GM23248 (cell line): ENCODE measurements at regions not wholly inside any gene's neighbourhood (a gene's known extent, or its start where the extent isn't known, plus 50 kb on each side); places are given as distances from the start of the nearest gene placed in this dataset.

Experiments
- DNase-seq: peaks from one replicate; pipeline ENCODE4 v3.0.0-alpha.2; 2015
- H2AFZ ChIP-seq: fragments of 200-600 bp; sonication (generic); 2 replicates; pipeline ENCODE4 v1.6.1; 2016; ENCODE audit warnings: antibody characterized with exemption
- H3F3A ChIP-seq: fragments of 200-600 bp; sonication (generic); 2 replicates; pipeline ENCODE4 v1.6.1; 2016; ENCODE audit warnings: mild to moderate bottlenecking, antibody characterized with exemption, mixed run types; ENCODE audit not compliant: insufficient read depth
- H3K27ac ChIP-seq: fragments of 200-600 bp; sonication (generic); 2 replicates; pipeline ENCODE4 v1.5.1; 2016; ENCODE audit warnings: mild to moderate bottlenecking
- H3K27me3 ChIP-seq: fragments of 200-600 bp; sonication (generic); replicated peaks from 2 replicates; pipeline ENCODE4 v1.6.1; 2016; ENCODE audit warnings: mild to moderate bottlenecking; ENCODE audit not compliant: insufficient read depth
- H3K36me3 ChIP-seq: fragments of 200-600 bp; sonication (generic); 2 replicates; pipeline ENCODE4 v1.6.1; 2016; ENCODE audit warnings: low read depth, mild to moderate bottlenecking
- H3K4me1 ChIP-seq: fragments of 200-600 bp; sonication (generic); 2 replicates; pipeline ENCODE4 v1.6.1; 2016; ENCODE audit warnings: mild to moderate bottlenecking; ENCODE audit not compliant: insufficient read depth
- H3K4me2 ChIP-seq: fragments of 200-600 bp; sonication (generic); one replicate; pipeline ENCODE4 v1.6.1; 2016; ENCODE audit warnings: mild to moderate bottlenecking; ENCODE audit not compliant: unreplicated experiment
- H3K4me3 ChIP-seq: fragments of 200-600 bp; sonication (generic); 2 replicates; pipeline ENCODE4 v1.5.1; 2016; ENCODE audit warnings: mild to moderate bottlenecking
- H3K79me2 ChIP-seq: fragments of 200-600 bp; sonication (generic); 2 replicates; pipeline ENCODE4 v1.6.1; 2016; ENCODE audit warnings: mild to moderate bottlenecking; ENCODE audit not compliant: insufficient read depth
- H3K9ac ChIP-seq: fragments of 200-600 bp; sonication (generic); 2 replicates; pipeline ENCODE4 v1.6.1; 2016; ENCODE audit warnings: mild to moderate bottlenecking
- H3K9me2 ChIP-seq: fragments of 200-600 bp; sonication (generic); 2 replicates; pipeline ENCODE4 v1.6.1; 2016; ENCODE audit warnings: mixed run types, mild to moderate bottlenecking, moderate library complexity; ENCODE audit not compliant: insufficient read depth
- H3K9me3 ChIP-seq: fragments of 200-600 bp; sonication (generic); one replicate; pipeline ENCODE4 v1.6.1; 2017; ENCODE audit warnings: low read depth
- H4K20me1 ChIP-seq: fragments of 200-600 bp; sonication (generic); 2 replicates; pipeline ENCODE4 v1.6.0; 2016; ENCODE audit not compliant: insufficient read depth
- EZH2 ChIP-seq: fragments of 200-600 bp; sonication (generic); IDR thresholded peaks from 2 replicates; pipeline ENCODE4 v1.6.1; 2018; ENCODE audit warnings: antibody characterized with exemption, mild to moderate bottlenecking; ENCODE audit not compliant: insufficient read depth, poor library complexity, severe bottlenecking
- EZH2phosphoT487 ChIP-seq: fragments of 200-600 bp; sonication (generic); IDR thresholded peaks from 2 replicates; pipeline ENCODE4 v1.6.1; 2018; ENCODE audit warnings: antibody characterized with exemption, moderate library complexity, mild to moderate bottlenecking, low read depth; ENCODE audit not compliant: insufficient read depth
- WGBS, 2 experiments: methylation state at CpG; one replicate each; pipeline ENCODE4 v1.1.6; 2015 to 2017; ENCODE audit warnings: low lambda C conversion rate in 2 of 2, low coverage in 1 of 2; ENCODE audit errors: missing lambda C conversion rate in 2 of 2; 5-methylcytosine and 5-hydroxymethylcytosine counted together
- in situ Hi-C: fragments of 300-500 bp; cut with MboI; formaldehyde crosslinking; loops from 2 replicates; pipeline ENCODE4 v1.15.0; 2020

DNA sequence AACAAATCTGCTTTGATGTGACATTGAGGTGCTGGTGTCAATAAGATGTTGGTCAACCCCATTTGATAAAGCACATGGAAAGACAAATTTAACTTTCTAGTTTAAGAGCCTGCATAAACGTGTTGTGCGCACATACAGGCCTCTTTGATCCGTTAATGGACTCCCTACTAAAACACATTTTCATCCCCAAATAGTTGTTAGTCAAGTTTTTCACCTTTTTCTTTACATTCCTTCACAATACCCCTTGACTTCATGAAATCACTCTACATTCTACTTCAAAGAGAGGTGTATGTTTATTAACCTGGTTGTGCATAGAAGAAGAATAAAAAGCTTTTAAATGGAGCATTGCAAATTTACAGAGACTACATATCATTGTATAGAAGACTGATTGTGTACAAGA, 180.3 kb downstream of the HDGFL1 start:
- Histone ChIP-seq H3K36me3 (no peaks in the 10 kb centered on the region), H3K4me2 (no peak overlapping the region), H3K9ac (no peak overlapping the region), H2AFZ (no peak overlapping the region), H4K20me1 (no peaks in the 10 kb centered on the region), H3K9me3 (no peaks in the 10 kb centered on the region), H3K27ac (no peak overlapping the region), H3K4me3 (no peak overlapping the region), H3K27me3 (no peaks in the 10 kb centered on the region), H3K4me1 (no peaks in the 10 kb centered on the region), H3K79me2 (no peaks in the 10 kb centered on the region), H3F3A (no peaks in the 10 kb centered on the region), H3K9me2 (no peaks in the 10 kb centered on the region)
- 58 to 64% methylated on average over 3 of the region's 3 CpGs for WGBS, 2 experiments
- TF ChIP-seq EZH2: no peak
- no peak for DNase-seq
- in situ Hi-C loops: no loop called here

DNA sequence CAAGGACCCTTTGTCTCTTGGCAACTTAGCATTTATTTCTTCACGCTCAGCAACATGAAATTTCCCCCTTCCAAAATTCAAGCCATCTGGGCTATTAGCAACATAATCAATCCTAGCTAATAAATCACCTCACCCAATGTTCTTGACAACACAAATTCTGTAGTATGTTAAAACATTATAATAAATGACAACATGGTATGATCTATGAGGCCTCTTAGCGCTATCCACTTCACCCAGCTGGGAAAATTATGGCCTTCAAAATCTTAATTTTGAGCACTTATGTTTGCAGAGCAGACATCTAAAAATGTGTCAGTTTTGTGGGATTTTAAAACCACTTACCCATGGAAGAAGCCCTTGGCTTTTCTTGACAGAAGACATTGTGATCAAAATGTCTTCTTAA, 181.9 kb downstream of the HDGFL1 start:
- Histone ChIP-seq H3K9ac (no peak overlapping the region), H2AFZ (no peak overlapping the region), H3K4me1 (peaks cover 2% of the 10 kb centered on the region; the same call in 1 of the 2 replicates), H3K4me3 (no peak overlapping the region), H3F3A (no peaks in the 10 kb centered on the region), H3K79me2 (no peaks in the 10 kb centered on the region), H3K4me2 (no peak overlapping the region), H3K27ac (no peak overlapping the region), H3K36me3 (no peaks in the 10 kb centered on the region), H3K27me3 (no peaks in the 10 kb centered on the region), H4K20me1 (no peaks in the 10 kb centered on the region), H3K9me2 (no peaks in the 10 kb centered on the region), H3K9me3 (no peaks in the 10 kb centered on the region)
- in situ Hi-C loops: no loop called here
- 50 to 74% methylated on average over 2 of the region's 2 CpGs for WGBS, 2 experiments
- no peak for TF ChIP-seq EZH2
- no peak for TF ChIP-seq EZH2phosphoT487
- DNase-seq: no peak

DNA sequence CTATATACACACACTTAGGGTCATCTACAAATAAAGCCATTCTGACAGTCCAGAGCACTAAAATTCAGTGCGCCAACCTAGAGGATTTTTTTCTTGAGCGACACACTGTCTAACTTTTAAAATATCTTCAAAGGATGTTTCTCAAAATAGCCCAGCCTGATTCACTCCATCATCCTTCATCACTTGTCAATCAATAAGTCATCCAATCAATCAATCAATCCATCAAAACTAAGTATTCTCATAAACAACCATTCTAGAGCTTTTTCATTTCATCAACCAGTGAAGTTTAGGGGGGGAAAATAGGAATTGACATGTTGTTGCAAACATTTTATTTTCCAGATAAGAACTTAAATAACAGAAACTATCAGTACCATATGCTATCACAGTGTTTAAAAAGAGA, 183.2 kb downstream of the HDGFL1 start:
- no peak overlapping the region for H3K4me2 ChIP-seq
- no peaks in the 10 kb centered on the region for H3K27me3 ChIP-seq
- TF ChIP-seq EZH2 (no peak), EZH2phosphoT487 (no peak)
- DNase-seq: no peak
- no peaks in the 10 kb centered on the region for H3F3A ChIP-seq
- no peaks in the 10 kb centered on the region for H3K9me2 ChIP-seq
- no peak overlapping the region for H3K4me3 ChIP-seq
- no peaks in the 10 kb centered on the region for H3K79me2 ChIP-seq
- H3K4me1 ChIP-seq: peaks cover 4% of the 10 kb centered on the region; the same call in 1 of the 2 replicates
- in situ Hi-C loops: no loop called here
- 74 to 75% methylated on average over 2 of the region's 2 CpGs for WGBS, 2 experiments
- H3K36me3 ChIP-seq: no peaks in the 10 kb centered on the region
- no peaks in the 10 kb centered on the region for H3K9me3 ChIP-seq
- H4K20me1 ChIP-seq: no peaks in the 10 kb centered on the region
- H3K9ac ChIP-seq: no peak overlapping the region
- H2AFZ ChIP-seq: no peak overlapping the region
- no peak overlapping the region for H3K27ac ChIP-seq

DNA sequence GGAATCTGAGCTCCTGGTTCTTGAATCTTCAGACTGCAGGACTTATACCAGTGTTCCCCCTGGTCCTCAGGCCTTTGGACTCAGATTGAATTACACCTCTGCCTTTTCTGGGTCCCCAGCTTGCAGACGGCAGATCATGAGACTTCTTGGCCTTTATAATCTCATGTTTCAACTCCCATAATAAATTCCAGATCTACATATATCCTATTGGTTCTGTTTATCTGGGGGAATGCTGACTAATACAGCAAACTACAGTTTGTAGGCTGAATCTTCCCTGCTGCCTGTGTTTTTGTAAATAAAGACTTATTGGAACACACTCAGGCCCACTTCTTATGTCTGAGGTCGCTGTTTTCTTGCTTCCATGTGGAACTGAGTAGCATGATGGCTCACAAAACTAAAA, 184.7 kb downstream of the HDGFL1 start:
- Histone ChIP-seq H3K4me3 (no peak overlapping the region), H3F3A (no peaks in the 10 kb centered on the region), H3K36me3 (no peaks in the 10 kb centered on the region), H4K20me1 (no peaks in the 10 kb centered on the region), H2AFZ (no peak overlapping the region), H3K4me2 (no peak overlapping the region), H3K9me2 (no peaks in the 10 kb centered on the region), H3K79me2 (no peaks in the 10 kb centered on the region), H3K4me1 (peaks cover 4% of the 10 kb centered on the region; the same call in 1 of the 2 replicates), H3K27ac (no peak overlapping the region), H3K27me3 (no peaks in the 10 kb centered on the region), H3K9ac (no peak overlapping the region), H3K9me3 (no peaks in the 10 kb centered on the region)
- WGBS, 2 experiments: 0% methylated on average over 2 of the region's 2 CpGs
- DNase-seq: no peak
- TF ChIP-seq EZH2phosphoT487 (no peak), EZH2 (no peak)
- in situ Hi-C loops: no loop called here

DNA sequence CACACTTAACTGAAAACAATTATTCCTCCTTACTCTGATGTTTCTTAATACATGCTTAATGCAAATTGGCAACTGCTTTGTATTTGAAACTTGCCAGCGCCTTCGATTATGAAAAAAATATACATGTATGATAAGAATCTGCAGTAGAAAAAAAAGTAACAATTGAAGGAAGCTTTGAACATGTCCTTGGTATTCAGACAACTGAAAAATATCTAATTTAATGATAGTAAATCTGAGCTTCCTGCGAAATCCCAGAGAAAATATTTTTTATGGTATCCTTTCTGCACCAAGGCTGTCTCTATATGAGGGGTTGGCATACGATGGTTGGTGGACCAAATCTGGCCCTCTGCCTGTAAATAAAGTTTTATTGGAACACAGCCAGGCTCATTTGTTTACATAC, 186.2 kb downstream of the HDGFL1 start:
- Histone ChIP-seq H3K9me3 (no peaks in the 10 kb centered on the region), H3F3A (no peaks in the 10 kb centered on the region), H2AFZ (no peak overlapping the region), H3K4me3 (no peak overlapping the region), H3K4me1 (peaks cover 4% of the 10 kb centered on the region; the same call in 1 of the 2 replicates), H3K4me2 (no peak overlapping the region), H3K9me2 (no peaks in the 10 kb centered on the region), H3K79me2 (no peaks in the 10 kb centered on the region), H4K20me1 (no peaks in the 10 kb centered on the region), H3K36me3 (no peaks in the 10 kb centered on the region), H3K9ac (no peak overlapping the region), H3K27me3 (no peaks in the 10 kb centered on the region), H3K27ac (no peak overlapping the region)
- 79% methylated on average over 4 of the region's 4 CpGs for WGBS, 2 experiments
- in situ Hi-C loops: no loop called here
- no peak for TF ChIP-seq EZH2
- TF ChIP-seq EZH2phosphoT487: no peak
- DNase-seq: no peak
